NCI-H146 treated with DMSO at 0.1 percent for 48 hours (cell line): ENCODE measurements at regions not wholly inside any gene's neighbourhood (a gene's known extent, or its start where the extent isn't known, plus 50 kb on each side); places are given as distances from the start of the nearest gene placed in this dataset.
A peak's percentile ranks its signal among the peaks of the same experiment; 100 is the strongest.
"Not testable (repeated sequence)": the region's sequence is repeated elsewhere in the genome, so short reads cannot be mapped to it uniquely, and the experiment has no call there.

Source experiments
- DNase-seq: peaks from one replicate; lab custom pipeline; 2025; ENCODE audit not compliant: unreplicated experiment; lab: John Stamatoyannopoulos, UW

GRCh38 chr10:6985644-6986043 is 405.6 kb upstream of the PRKCQ start:
- DNase-seq: no peak

DNA sequence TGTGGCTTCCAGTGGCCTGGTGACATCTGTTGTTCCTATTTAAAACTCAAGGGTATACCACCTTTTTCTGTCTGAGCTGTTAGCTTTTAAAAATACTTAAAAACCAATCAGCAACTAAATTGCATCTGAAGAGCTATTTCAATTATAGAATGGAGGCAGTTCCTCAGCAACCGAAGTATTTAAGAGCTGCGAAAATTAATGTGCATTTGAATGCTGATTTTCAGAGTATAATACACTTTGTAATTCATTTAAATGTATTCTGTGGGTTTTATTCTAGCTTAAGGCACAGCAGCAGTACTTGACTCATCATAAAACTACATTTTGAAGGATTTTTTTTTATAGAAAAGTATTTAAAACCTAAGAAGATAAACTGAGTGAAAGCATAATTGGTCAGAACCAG is 404.9 kb upstream of the PRKCQ start:
- no peak for DNase-seq

DNA sequence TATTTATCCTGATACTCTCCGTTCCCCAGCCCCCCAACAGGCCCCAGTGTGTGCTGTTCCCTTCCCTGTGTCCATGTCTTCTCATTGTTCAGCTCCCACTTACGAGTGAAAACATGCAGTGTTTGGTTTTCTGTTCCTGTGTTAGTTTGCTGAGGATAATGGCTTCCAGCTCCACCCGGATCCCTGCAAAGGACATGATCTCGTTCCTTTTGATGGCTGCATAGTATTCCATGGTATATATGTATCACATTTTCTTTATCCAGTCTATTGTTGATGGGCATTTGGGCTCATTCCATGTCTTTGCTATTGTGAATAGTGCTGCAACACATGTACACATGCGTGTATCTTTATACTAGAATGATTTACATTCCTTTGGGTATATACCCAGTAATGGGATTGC is 403.9 kb upstream of the PRKCQ start:
- DNase-seq: not testable (repeated sequence)

DNA sequence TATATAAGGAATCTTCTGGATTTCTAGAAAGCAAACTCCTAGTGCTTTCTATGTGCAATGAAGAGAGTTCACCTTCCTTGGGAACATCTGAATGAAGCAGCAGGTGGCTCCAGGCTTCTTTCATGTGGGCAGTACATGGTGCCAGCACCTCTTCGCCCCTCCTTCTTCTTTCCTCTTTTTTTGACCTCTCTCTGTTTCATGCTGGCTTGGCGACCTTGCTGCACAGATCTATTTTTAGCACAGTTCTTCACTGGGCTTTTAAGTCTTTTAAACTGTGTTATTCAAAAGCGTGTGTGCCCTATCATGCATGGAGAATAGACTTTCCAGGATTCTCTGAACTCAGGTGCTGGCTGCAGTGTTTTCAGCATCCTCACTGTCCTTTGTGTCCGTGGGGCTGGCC is 400.3 kb upstream of the PRKCQ start:
- no peak for DNase-seq

GRCh38 chr10:6979371-6979770 is 399.3 kb upstream of the PRKCQ start:
- DNase-seq: no peak

GRCh38 chr10:6978187-6978627 is 398.1 kb upstream of the PRKCQ start:
- no peak for DNase-seq

GRCh38 chr10:6977398-6978186 is 397.5 kb upstream of the PRKCQ start:
- DNase-seq: peak; percentile 56

DNA sequence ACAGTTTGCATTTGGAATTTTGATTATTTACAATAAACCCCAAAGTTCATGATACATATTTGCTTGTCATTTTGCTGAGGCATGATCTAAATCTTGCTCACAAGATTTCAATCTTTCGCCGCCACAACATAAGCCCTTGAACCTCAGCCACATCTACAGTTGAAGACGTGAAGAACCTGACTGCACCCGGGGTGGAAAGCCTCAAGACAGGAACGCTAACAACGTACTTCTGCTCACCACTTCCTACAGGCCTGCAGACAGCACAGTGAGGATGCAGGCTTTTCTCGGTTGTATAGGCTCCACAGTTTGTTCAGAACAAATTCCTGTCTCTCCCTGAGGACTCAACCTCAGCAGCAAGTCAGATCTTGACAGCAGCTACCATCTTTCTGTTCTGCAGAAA is 393.8 kb upstream of the PRKCQ start:
- DNase-seq: no peak

DNA sequence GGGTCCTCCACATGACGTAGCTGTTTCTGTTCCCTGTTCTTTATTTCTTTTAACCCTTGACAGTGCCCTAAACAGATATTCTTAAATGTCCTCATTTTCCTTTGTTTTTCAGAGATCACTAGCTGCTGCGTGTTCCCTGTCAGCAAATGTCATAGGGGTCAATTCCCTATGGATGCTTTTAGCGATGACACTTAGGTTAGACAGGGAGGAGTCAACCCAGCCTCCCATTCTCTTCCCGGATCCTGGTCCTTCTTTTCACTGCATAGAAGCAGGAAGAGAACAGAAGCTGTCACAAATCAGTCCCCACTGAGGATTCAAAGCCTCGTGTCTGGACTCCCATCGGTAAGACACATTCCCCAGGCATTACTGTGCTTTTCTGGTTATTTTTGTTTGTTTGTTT is 392.1 kb upstream of the PRKCQ start:
- no peak for DNase-seq

DNA sequence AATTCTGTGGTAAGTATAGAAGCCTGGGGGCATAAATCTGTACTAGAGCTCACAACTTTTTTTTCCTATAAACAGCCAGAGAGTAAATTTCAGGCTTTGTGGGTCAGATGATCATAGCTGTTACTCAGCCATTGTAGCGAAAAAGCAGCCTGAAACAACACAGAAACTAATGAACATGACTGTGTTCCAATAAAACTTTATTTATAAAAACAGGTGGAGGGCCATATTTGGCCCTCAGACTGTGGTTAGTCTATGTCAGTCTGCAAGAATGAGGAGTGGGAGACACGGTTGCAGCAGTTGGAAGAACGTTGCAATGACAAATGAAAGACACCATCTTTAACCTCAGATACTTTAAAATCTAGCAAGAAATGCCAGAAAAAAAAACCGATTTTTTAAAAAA is 389.6 kb upstream of the PRKCQ start:
- no peak for DNase-seq

GRCh38 chr10:6964543-6964942 is 384.5 kb upstream of the PRKCQ start:
- no peak for DNase-seq

DNA sequence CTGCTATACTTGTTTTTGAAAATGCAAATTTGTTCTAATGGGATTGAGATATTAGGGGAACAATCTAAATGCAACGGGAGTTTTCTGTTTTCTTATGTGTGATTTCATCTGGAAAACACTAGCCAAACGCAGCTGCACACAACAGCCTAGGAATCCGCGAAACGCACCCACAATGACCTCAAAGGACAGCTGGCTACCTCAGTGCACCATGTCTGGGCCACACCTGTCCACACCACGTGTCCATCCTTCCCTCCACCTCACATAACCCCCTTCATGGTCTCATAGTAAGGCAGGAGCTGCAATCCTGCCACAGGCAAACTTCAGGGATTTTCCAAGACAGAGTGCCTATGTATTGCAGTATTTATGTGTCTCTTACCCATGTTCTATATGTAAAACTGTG is 382.5 kb upstream of the PRKCQ start:
- no peak for DNase-seq

DNA sequence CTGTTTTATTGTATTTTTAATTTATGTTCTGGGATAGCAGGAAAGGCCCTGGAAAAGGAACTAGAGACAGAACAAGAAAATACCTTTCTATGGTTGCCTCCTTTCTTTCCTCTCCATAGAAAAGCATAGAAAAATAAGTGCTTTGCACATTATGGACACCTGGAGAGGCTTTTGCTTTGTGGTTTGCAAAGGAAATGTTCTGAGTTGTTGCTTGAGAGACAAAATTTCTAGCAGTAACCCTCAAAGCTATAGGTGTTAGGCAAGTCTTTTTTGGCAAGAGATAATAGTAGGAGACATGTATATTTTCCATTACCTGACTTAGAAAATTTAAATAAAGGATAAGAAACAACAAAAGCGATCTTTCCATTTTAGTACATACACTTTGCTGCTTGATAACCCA is 378.6 kb upstream of the PRKCQ start:
- no peak for DNase-seq

- DNase-seq: no peak
Observed at GRCh38 chr10:6958254-6958653, 378.2 kb upstream of the PRKCQ start.

GRCh38 chr10:6957851-6958250 is 377.8 kb upstream of the PRKCQ start:
- no peak for DNase-seq

- DNase-seq: no peak
Observed at GRCh38 chr10:6956562-6956961, 376.5 kb upstream of the PRKCQ start.

DNA sequence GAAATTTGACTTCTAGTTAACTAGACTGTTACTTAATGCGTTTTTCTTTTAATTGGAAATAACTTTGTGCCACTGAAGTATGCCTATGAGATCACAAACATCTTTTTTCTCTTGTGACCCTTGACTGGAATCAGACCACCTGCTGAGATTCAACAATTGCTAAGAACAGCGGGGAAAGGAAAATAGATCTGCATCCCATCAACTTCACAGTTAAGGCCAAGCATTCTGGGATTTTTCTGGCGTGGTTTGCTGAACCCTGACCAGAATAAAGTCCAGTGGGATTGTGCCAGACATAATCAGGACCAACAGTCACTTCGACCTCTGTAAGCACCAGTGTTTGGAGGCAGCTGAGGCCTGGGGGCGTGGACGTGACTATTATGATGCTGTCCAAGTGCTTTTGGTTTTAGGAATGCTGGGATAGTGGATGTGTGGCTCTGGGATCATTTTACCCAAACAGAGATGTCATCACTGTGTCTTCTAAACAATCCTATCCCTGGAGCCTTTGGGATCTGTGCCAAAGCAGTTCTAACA is 373.3 kb upstream of the PRKCQ start:
- DNase-seq: peak; percentile 73

GRCh38 chr10:6951732-6952131 is 371.7 kb upstream of the PRKCQ start:
- DNase-seq: peak; percentile 98

DNA sequence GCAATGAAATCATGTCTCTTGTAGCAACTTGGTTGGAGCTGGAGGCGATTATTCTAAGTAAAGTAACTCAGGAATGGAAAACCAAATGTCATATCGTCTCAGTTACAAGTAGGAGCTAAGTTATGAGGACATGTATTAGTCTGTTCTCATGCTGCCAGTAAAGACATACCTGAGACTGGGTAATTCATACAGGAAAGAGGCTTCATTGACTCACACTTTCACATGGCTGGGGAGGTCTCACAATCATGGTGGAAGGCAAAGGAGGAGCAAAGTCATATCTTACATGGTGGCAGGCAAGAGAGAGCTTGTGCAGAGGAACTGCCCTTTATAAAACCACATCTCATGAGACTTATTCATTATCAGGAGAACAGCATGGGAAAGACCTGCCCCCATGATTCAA is 370.1 kb upstream of the PRKCQ start:
- no peak for DNase-seq

DNA sequence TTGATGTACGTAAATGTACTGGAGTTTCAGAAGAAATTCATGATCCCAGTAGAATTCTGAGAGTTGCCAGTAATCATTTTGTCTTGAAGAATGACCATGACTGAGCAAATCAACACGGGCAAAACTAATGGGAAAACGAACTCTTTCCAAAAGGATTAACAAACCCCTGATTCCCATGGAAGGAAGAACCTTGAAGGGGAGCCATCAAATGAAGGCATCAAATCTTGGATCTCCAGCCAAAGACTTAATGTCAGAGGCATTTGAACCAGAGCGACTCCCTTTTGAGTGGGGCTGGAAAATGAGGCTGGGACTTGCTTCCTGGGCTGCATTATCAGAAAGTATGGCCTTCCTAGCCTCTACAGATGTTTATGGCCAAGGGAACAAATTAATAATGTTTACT is 364.4 kb upstream of the PRKCQ start:
- no peak for DNase-seq

DNA sequence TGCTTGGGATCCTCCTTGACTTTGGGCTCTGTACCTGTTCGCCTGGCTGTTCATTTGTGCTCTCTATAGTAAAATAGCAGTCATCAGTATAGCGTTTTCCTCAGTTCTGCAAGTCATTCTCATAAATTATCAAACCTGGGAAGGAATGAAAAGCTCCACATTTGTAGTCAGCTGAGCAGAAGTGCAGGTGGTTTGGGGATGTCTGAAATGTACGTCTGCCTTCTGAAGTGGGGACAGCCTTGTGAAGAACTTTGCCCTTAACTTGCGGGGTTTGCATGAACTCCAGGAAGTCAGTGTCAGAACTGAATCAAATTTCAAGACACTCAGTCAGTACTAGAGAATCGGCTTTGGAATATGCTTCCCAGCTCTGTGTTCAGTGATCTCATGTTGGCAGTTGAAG is 358.3 kb upstream of the PRKCQ start:
- DNase-seq: no peak

GRCh38 chr10:6936931-6937330 is 356.9 kb upstream of the PRKCQ start:
- peak; percentile 52 for DNase-seq
